ENCODE measurements at regions not wholly inside any gene's neighbourhood (a gene's known extent, or its start where the extent isn't known, plus 50 kb on each side); places are given as distances from the start of the nearest gene placed in this dataset.

GRCh38 chr7:130881091-130881798, 147.2 kb upstream of the KLF14 start:
- Histone ChIP-seq H3K27ac (peak overlapping the region; percentile 7), H3K9me3 (no peaks in the 10 kb centered on the region), H3K4me3 (no peak overlapping the region), H3K27me3 (no peaks in the 10 kb centered on the region), H3K4me1 (peaks cover 19% of the 10 kb centered on the region), H3K36me3 (peaks cover 90% of the 10 kb centered on the region)
- no peak for TF ChIP-seq CTCF (IDR thresholded peaks at IDR 0.05)
- intact Hi-C loops (cut with DNase I), result no loop called here
- DNase-seq, result no peak
- no peak for ATAC-seq

GRCh38 chr7:130881799-130882141, 147.8 kb upstream of the KLF14 start:
- H3K4me3 ChIP-seq, result no peak overlapping the region
- H3K9me3 ChIP-seq, result no peaks in the 10 kb centered on the region
- TF ChIP-seq CTCF (IDR thresholded peaks at IDR 0.05), result no peak
- no peaks in the 10 kb centered on the region for H3K27me3 ChIP-seq
- H3K36me3 ChIP-seq, result peaks cover 85% of the 10 kb centered on the region
- no peak for DNase-seq
- intact Hi-C loops (cut with DNase I), result no loop called here
- H3K27ac ChIP-seq, result peak overlapping the region; percentile 7
- peaks cover 17% of the 10 kb centered on the region for H3K4me1 ChIP-seq
- no peak for ATAC-seq

GRCh38 chr7:130882396-130882795, 148.4 kb upstream of the KLF14 start:
- Histone ChIP-seq H3K36me3 (peaks cover 79% of the 10 kb centered on the region), H3K9me3 (no peaks in the 10 kb centered on the region), H3K4me3 (no peak overlapping the region), H3K27ac (no peak overlapping the region), H3K27me3 (no peaks in the 10 kb centered on the region), H3K4me1 (peaks cover 23% of the 10 kb centered on the region)
- no peak for TF ChIP-seq CTCF (IDR thresholded peaks at IDR 0.05)
- intact Hi-C loops (cut with DNase I), result no loop called here
- DNase-seq (no peak), ATAC-seq (no peak)

DNA sequence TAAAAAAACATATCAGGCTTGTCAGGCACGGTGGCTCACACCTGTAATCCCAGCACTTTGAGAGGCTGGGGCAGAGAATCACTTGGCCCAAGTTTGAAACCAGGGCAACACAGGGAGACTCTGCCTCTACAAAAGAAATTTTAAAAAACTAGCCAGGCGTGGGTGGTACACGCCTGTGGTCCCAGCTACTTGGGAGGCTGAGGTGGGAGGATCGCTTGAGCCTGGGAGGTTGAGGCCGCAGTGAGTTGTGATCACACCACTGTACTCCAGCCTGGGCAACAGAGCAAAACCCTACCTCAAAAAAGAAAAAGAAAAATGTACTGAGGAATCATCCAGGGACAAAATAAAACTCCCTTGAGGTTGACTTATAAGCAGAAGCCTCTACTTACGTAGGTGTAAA, 149.9 kb upstream of the KLF14 start:
- peak overlapping the region; percentile 39 for H3K27ac ChIP-seq

GRCh38 chr7:130884437-130885417, 150.7 kb upstream of the KLF14 start:
- H3K4me3 ChIP-seq, result no peak overlapping the region
- DNase-seq, result no peak
- no peaks in the 10 kb centered on the region for H3K9me3 ChIP-seq
- no peaks in the 10 kb centered on the region for H3K27me3 ChIP-seq
- H3K4me1 ChIP-seq, result peaks cover 42% of the 10 kb centered on the region
- intact Hi-C loops (cut with DNase I), result no loop called here
- H3K27ac ChIP-seq, result peak overlapping the region; percentile 70
- ATAC-seq, result peak; percentile 53
- TF ChIP-seq CTCF (IDR thresholded peaks at IDR 0.05), result no peak
- H3K36me3 ChIP-seq, result peaks cover 74% of the 10 kb centered on the region

More for the DNA sequence above, 149.9 kb upstream of the KLF14 start:
- Histone ChIP-seq H3K9me3 (no peaks in the 10 kb centered on the region), H3K27me3 (no peaks in the 10 kb centered on the region), H3K36me3 (peaks cover 74% of the 10 kb centered on the region), H3K4me3 (no peak overlapping the region), H3K4me1 (peaks cover 37% of the 10 kb centered on the region)
- intact Hi-C loops (cut with DNase I), result no loop called here
- ATAC-seq (no peak), DNase-seq (no peak)
- TF ChIP-seq CTCF (IDR thresholded peaks at IDR 0.05), result no peak
